Embryonic facial prominence (tissue), 1 donor: ENCODE measurements at regions not wholly inside any gene's neighbourhood (a gene's known extent, or its start where the extent isn't known, plus 50 kb on each side); places are given as distances from the start of the nearest gene placed in this dataset.

Source experiments
- DNase-seq: peaks from one replicate; pipeline ENCODE4 v3.0.0-alpha.2; 2016; ENCODE audit errors: extremely low spot score

- DNase-seq: no peak
Observed at GRCh38 chr5:156254196-156254595, 72.8 kb upstream of the SGCD start.

GRCh38 chr5:156256642-156257041, 70.3 kb upstream of the SGCD start:
- no peak for DNase-seq

- DNase-seq: no peak
Observed at GRCh38 chr5:156258934-156259333, 68.0 kb upstream of the SGCD start.

- no peak for DNase-seq
Observed at GRCh38 chr5:156259618-156260017, 67.3 kb upstream of the SGCD start.

- DNase-seq: no peak
Observed at GRCh38 chr5:156261275-156261939, 65.6 kb upstream of the SGCD start.

- no peak for DNase-seq
Observed at GRCh38 chr5:156271569-156271968, 55.4 kb upstream of the SGCD start.

GRCh38 chr5:156272139-156272538, 54.8 kb upstream of the SGCD start:
- no peak for DNase-seq

GRCh38 chr5:156273325-156273724, 53.6 kb upstream of the SGCD start:
- DNase-seq: no peak

GRCh38 chr5:156274453-156274852, 52.5 kb upstream of the SGCD start:
- DNase-seq: no peak
